IPS-20b (cell line): ENCODE measurements at regions not wholly inside any gene's neighbourhood (a gene's known extent, or its start where the extent isn't known, plus 50 kb on each side); places are given as distances from the start of the nearest gene placed in this dataset.
"Not testable (repeated sequence)": the region's sequence is repeated elsewhere in the genome, so short reads cannot be mapped to it uniquely, and the experiment has no call there.

Experiments used
- H3K27ac ChIP-seq: one replicate; pipeline ENCODE4 v1.5.1; 2013; ENCODE audit warnings: low read length
- H3K27me3 ChIP-seq: 2 replicates; pipeline ENCODE4 v1.6.1; 2013; ENCODE audit warnings: mild to moderate bottlenecking, low read length, inconsistent platforms; ENCODE audit not compliant: insufficient read depth
- H3K36me3 ChIP-seq: 2 replicates; pipeline ENCODE4 v1.6.1; 2013; ENCODE audit warnings: low read depth, mild to moderate bottlenecking, inconsistent platforms, low read length, moderate library complexity; ENCODE audit not compliant: insufficient read depth
- H3K4me1 ChIP-seq: 2 replicates; pipeline ENCODE4 v1.6.1; 2013; ENCODE audit warnings: mild to moderate bottlenecking, control low read depth, inconsistent platforms, low read length, moderate library complexity; ENCODE audit not compliant: insufficient read depth
- H3K4me3 ChIP-seq: 2 replicates; pipeline ENCODE4 v1.5.1; 2013; ENCODE audit warnings: mild to moderate bottlenecking, low read length, inconsistent platforms
- H3K9ac ChIP-seq: 2 replicates; pipeline ENCODE4 v1.6.1; 2013; ENCODE audit warnings: low read depth, mild to moderate bottlenecking, inconsistent platforms, low read length, moderate library complexity
- H3K9me3 ChIP-seq: 2 replicates; pipeline ENCODE4 v1.6.1; 2013; ENCODE audit warnings: mild to moderate bottlenecking, low read depth, low read length, inconsistent platforms; ENCODE audit not compliant: insufficient read depth

GRCh38 chr9:40097992-40098391, 742.5 kb downstream of the SPATA31A1 start:
- not testable (repeated sequence) for H3K9ac ChIP-seq, H3K27me3 ChIP-seq, H3K9me3 ChIP-seq, H3K27ac ChIP-seq, H3K4me3 ChIP-seq, H3K36me3 ChIP-seq, H3K4me1 ChIP-seq

- H3K4me1 ChIP-seq, H3K9ac ChIP-seq, H3K36me3 ChIP-seq, H3K27me3 ChIP-seq, H3K9me3 ChIP-seq, H3K27ac ChIP-seq: not testable (repeated sequence)
- H3K4me3 ChIP-seq, result peak overlapping the region; percentile 54; the same call in 1 of the 2 replicates
Observed at GRCh38 chr9:40106003-40106782, 750.7 kb downstream of the SPATA31A1 start.

DNA sequence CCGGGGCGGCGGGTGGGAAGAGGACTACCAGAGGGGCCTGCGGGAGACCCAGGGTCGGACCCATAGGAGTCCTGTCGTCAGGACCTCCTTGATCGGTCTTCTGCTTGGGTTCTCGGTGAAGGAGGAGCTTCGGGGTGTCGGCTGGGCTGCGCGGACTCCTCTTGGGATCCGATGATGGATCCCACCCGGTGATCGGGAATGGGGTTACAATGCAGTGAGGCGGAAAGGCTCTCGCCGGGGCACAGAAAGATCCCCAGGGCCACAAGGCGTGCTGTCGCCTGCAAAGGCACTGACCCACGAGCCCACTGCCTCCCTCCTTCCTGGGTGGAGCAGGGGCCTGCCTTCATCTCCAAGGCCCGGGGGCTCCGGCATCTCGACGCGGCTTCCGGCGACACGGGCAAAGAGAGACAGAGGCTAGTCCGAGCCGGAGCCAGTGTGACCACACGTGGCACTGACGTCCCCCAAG, 751.3 kb downstream of the SPATA31A1 start:
- not testable (repeated sequence) for H3K4me3 ChIP-seq, H3K36me3 ChIP-seq, H3K9ac ChIP-seq, H3K9me3 ChIP-seq, H3K27ac ChIP-seq, H3K27me3 ChIP-seq, H3K4me1 ChIP-seq

DNA sequence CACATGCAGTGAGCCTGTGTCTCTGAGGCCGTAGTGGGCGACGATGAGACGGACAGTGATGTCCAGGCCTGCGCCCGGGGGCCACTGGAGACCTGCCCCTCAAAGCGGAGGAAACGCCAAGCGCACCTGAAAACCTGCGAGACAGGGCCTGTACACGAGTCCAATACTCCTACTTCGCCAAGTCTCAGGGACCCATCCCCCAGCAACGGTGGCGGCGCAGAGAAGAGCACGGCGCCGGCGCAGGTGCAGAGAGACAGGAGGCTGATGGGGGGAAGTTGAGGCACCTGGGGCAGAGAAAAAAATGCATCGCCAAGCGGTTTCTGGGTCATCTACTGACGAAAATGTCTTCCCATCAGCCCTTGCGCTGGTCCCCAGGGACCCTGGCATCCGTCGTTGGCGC, 751.8 kb downstream of the SPATA31A1 start:
- not testable (repeated sequence) for H3K9me3 ChIP-seq, H3K4me1 ChIP-seq, H3K9ac ChIP-seq, H3K27ac ChIP-seq, H3K27me3 ChIP-seq, H3K4me3 ChIP-seq, H3K36me3 ChIP-seq

DNA sequence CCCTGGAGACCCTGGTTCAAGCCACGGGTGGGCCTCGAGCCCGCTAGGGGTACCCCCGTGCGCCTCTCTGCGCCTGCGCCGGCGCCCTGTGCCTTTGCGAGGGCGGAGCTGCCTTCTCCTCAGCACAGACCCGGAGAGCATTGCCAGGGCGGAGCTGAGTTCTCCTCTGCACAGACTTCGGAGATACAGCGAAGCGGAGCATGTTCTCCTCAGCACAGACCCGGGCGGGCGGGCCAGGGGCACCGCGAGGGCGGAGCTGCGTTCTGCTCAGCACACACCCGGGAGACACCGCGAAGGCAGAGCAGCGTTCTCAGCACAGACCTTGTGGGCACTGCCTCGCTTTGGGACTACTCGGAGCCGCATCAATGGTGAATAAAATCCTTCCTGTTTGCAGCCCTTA, 753.0 kb downstream of the SPATA31A1 start:
- H3K27me3 ChIP-seq, H3K36me3 ChIP-seq, H3K9ac ChIP-seq, H3K9me3 ChIP-seq, H3K4me3 ChIP-seq, H3K4me1 ChIP-seq, H3K27ac ChIP-seq: not testable (repeated sequence)

DNA sequence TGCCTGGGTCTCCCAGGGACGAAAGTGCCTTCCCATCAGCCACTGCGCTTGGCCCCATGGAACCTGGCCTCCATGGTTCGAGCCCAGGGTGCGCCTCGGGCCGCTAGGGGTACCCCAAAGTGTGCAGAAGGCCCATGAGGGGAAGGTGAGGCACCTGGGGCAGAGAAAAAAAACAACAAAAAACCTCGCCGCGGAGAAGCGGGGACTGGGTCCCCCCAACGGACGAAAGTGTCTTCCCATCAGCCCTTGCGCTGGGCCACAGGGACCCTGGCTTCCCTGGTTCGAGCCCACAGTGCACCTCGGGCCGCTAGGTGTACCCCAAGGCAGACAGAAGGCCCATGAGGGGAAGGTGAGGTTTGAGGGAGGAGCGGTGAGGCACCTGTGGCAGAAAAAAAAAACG, 755.3 kb downstream of the SPATA31A1 start:
- H3K9me3 ChIP-seq, H3K27ac ChIP-seq, H3K4me3 ChIP-seq, H3K4me1 ChIP-seq, H3K36me3 ChIP-seq, H3K27me3 ChIP-seq, H3K9ac ChIP-seq: not testable (repeated sequence)

DNA sequence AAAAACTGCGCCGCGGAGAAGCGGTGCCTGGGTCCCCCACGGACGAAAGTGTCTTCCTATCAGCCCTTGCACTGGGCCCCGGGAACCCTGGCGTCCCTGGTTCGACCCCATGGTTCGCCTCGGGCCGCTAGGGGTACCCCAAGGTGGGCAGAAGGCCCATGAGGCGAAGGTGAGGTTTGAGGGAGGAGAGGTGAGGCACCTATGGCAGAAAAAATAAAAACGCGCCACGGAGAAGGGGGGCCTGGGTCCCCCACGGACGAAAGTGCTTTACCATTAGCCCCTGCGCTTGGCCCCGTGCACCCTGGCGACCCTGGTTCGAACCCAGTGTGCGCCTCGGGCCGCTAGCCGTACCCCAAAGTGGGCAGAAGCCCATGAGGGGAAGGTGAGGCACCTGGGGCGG, 756.1 kb downstream of the SPATA31A1 start:
- not testable (repeated sequence) for H3K9ac ChIP-seq, H3K36me3 ChIP-seq, H3K27ac ChIP-seq, H3K4me3 ChIP-seq, H3K9me3 ChIP-seq, H3K27me3 ChIP-seq, H3K4me1 ChIP-seq

GRCh38 chr9:40130598-40130997, 775.1 kb downstream of the SPATA31A1 start:
- not testable (repeated sequence) for H3K36me3 ChIP-seq, H3K4me1 ChIP-seq, H3K27me3 ChIP-seq, H3K4me3 ChIP-seq, H3K27ac ChIP-seq, H3K9me3 ChIP-seq, H3K9ac ChIP-seq

- H3K36me3 ChIP-seq, H3K4me1 ChIP-seq, H3K4me3 ChIP-seq, H3K9me3 ChIP-seq, H3K9ac ChIP-seq, H3K27me3 ChIP-seq, H3K27ac ChIP-seq: not testable (repeated sequence)
Observed at GRCh38 chr9:40169204-40169603, 813.7 kb downstream of the SPATA31A1 start.

DNA sequence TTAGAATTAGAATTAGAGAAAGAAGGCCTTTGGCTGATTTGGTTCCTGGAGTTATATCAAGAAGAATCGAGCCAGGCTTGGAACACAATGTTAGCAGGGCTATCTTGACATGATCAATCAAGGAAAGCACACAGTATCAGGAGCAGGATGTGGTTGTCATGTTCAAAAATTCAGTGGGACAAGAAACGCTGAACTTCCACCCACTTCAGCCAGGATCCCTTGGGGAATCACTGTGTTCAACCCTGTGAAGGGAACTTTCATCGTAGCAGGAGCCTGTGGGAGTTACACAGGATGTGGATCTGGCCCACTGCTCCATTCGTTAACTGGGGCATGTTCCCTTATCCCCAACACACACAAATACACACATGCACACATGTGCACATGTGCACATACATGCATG, 817.8 kb downstream of the SPATA31A1 start:
- not testable (repeated sequence) for H3K27me3 ChIP-seq, H3K4me1 ChIP-seq, H3K9me3 ChIP-seq, H3K4me3 ChIP-seq, H3K36me3 ChIP-seq, H3K9ac ChIP-seq, H3K27ac ChIP-seq

DNA sequence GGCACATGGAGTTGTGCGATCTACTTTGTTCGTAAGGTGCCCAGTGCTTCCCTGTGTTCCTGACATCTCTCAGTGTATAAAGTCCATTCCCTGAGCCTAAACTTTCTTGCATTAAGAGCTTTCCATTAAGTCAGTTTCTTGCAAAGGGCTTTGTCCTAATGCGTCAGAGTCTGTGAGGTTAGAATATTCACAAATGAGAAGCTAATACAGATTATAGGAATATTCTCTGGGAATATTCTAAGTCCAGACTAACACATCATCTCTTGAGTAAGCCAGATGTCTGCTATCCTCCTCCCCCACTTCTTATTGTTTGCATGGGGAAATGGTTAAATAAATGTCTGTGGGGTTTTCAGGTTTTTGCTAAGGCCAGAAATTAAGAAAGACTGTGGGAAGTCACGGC, 818.6 kb downstream of the SPATA31A1 start:
- not testable (repeated sequence) for H3K9ac ChIP-seq, H3K9me3 ChIP-seq, H3K27ac ChIP-seq, H3K4me3 ChIP-seq, H3K27me3 ChIP-seq, H3K4me1 ChIP-seq, H3K36me3 ChIP-seq

- H3K27ac ChIP-seq, H3K4me3 ChIP-seq, H3K27me3 ChIP-seq, H3K9me3 ChIP-seq, H3K9ac ChIP-seq, H3K4me1 ChIP-seq, H3K36me3 ChIP-seq: not testable (repeated sequence)
Observed at GRCh38 chr9:40177403-40177802, 821.9 kb downstream of the SPATA31A1 start.

DNA sequence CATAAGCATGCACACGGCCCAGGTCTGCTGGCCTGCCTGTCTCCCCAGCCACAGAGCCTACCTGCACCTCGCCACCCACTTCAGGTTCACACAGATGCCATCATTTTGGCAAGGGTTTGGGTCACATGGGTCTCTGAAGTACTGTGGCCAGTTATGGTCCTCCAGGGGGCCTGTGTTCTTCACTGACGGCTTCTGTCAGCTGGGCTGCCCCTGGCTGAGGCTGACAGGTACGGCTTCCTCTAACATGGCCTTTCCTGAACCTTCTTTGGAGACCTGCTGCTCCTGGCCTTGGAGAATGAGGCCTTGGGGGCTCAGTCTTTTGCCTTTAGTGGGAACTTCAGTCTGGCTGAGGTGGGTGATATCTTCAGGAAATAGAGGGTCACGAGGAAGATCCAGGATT, 835.9 kb downstream of the SPATA31A1 start:
- H3K4me3 ChIP-seq, H3K9ac ChIP-seq, H3K27ac ChIP-seq, H3K36me3 ChIP-seq, H3K4me1 ChIP-seq, H3K27me3 ChIP-seq, H3K9me3 ChIP-seq: not testable (repeated sequence)
